ENCODE measurements at regions not wholly inside any gene's neighbourhood (a gene's known extent, or its start where the extent isn't known, plus 50 kb on each side); places are given as distances from the start of the nearest gene placed in this dataset.

DNA sequence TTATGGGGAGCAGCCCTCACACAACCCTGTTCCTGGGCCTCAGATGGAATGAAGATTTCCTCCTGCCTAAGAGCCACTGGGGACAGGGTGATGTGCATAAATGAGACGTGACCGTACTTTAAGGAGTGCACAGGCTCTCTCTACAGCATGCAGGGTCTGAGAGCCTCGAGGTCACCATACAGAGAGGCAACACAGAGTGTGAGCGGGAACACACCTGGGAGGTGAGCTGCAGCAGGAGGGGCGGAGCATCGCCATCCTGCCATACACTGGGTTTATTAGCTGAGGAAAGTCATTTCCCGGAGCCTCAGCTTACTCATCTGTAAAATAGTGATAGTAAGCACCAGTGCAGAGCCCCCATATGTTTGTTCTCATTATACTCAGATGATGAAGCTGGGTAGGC is 182.5 kb upstream of the RAD23B start:
- WGBS, 10 experiments: 61 to 89% (median 82%) methylated on average over 4 to 5 of the region's 7 CpGs; no CpG with 5 or more reads in 5 of the 10 experiments
- no peak for ATAC-seq (replicated peaks in 6 of 8)
- Histone ChIP-seq H3K4me3 (no peak overlapping the region), H3K4me1 (replicated peaks in 1 of 2) (no peaks in the 10 kb centered on the region), H3K27ac (no peak overlapping the region)
- in situ Hi-C loops (cut with MboI; ENCODE audit: low pct_unique_long_range_greater_than_20kb in 2 of 9, low sequenced_read_pairs in 9 of 9, unreplicated experiment in 9 of 9): no loop called here

DNA sequence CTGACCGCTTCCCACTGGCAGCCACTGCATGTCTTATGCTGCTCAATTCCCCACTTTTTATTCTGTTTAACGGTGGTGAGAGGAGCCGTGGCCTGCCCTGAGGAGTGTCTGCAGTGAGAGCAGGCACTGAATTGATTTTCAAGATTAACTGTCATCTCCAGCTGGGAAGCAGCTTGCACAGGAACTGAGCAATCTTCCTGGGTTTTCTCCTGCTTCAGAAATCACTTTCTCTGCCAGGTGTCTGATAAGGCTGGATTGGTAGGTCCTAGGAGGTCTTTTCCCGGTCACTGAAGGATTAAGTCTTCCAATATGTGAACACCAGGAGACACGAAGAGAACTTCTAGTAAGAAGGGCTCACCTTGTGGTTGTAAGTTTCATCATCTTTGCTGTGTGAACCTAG is 181.1 kb upstream of the RAD23B start:
- Histone ChIP-seq H3K27ac (no peak overlapping the region), H3K4me1 (replicated peaks in 1 of 2) (no peaks in the 10 kb centered on the region), H3K4me3 (no peak overlapping the region)
- WGBS, 10 experiments: 14 to 100% (median 43%) methylated on average over 1 to 4 of the region's 5 CpGs; no CpG with 5 or more reads in 3 of the 10 experiments
- in situ Hi-C loops (cut with MboI; ENCODE audit: low pct_unique_long_range_greater_than_20kb in 2 of 9, low sequenced_read_pairs in 9 of 9, unreplicated experiment in 9 of 9): no loop called here
- ATAC-seq (replicated peaks in 6 of 8): peak in 3 of 8 experiments; percentile 18 to 59 (median 29)

DNA sequence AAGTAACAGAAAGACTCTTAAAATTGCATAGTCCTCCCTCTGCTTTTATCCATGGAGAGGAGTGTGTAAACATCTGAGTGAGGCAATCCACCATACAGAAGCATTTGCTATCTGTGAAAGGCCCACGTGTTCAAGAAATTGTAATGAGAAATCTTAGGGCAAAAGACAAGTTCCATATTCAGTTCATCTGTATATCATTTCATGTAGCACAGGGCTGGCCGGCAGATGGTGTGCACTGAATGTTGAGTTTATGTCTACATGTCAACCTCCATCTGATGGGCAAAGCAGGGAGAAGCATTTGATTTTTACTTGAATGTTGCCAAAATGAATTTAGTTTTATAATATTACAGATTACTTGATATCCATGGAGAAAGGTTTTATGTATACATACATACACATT is 179.5 kb upstream of the RAD23B start:
- H3K4me1 ChIP-seq (replicated peaks in 1 of 2): no peaks in the 10 kb centered on the region
- H3K4me3 ChIP-seq: no peak overlapping the region
- ATAC-seq (replicated peaks in 6 of 8): no peak
- H3K27ac ChIP-seq: no peak overlapping the region
- 0 to 100% (median 38%) methylated on average over 1 to 2 of the region's 2 CpGs; no CpG with 5 or more reads in 2 of the 10 experiments for WGBS, 10 experiments
- in situ Hi-C loops (cut with MboI; ENCODE audit: low pct_unique_long_range_greater_than_20kb in 2 of 9, low sequenced_read_pairs in 9 of 9, unreplicated experiment in 9 of 9): no loop called here

DNA sequence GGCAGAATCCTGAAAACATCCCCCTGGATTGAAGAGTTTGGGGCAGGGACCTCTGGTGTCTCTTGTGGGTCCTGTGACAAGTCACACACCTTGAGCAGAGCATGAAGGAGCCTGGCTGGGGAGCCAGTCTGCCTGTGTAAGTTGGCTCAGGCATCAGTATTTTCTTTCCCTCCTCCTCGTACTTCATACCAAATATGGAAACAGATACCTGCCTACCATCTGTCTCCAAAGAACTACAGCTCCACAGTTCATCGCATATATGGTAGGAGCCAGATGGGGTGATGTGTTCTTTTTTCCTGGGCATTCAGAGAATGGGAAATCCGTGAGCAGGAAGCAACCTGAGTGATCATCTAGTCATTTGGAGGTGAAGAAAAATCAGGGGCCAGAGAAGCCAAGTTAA is 177.3 kb upstream of the RAD23B start:
- Histone ChIP-seq H3K27ac (no peak overlapping the region), H3K4me3 (no peak overlapping the region), H3K4me1 (replicated peaks in 1 of 2) (no peaks in the 10 kb centered on the region)
- in situ Hi-C loops (cut with MboI; ENCODE audit: low pct_unique_long_range_greater_than_20kb in 2 of 9, low sequenced_read_pairs in 9 of 9, unreplicated experiment in 9 of 9): no loop called here
- WGBS, 10 experiments: 0 to 100% (median 70%) methylated on average over 1 to 3 of the region's 3 CpGs; no CpG with 5 or more reads in 6 of the 10 experiments
- ATAC-seq (replicated peaks in 6 of 8): no peak

DNA sequence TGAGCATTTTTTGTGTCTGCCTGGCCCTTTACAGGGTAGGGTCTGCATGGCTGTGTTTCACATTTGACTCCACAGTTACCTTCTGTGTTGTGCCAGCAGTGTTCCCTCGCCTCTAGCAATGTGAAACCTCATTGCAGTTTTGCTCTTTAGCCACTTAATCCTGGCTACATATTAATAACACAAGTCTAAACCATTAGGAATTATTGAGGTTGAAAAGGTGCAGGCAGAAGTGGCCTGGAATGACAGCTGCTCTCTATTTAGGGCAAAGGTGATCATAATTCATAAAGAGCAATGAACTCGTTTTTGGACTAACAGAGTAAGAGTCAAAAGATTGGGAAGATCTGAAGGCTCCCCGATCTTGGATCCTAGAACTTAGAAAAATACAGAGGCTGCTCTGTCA is 176.7 kb upstream of the RAD23B start:
- WGBS, 10 experiments: 10 to 82% (median 61%) methylated on average over 1 to 3 of the region's 3 CpGs; no CpG with 5 or more reads in 2 of the 10 experiments
- in situ Hi-C loops (cut with MboI; ENCODE audit: low pct_unique_long_range_greater_than_20kb in 2 of 9, low sequenced_read_pairs in 9 of 9, unreplicated experiment in 9 of 9): no loop called here
- H3K4me1 ChIP-seq (replicated peaks in 1 of 2): no peaks in the 10 kb centered on the region
- H3K4me3 ChIP-seq: no peak overlapping the region
- no peak for ATAC-seq (replicated peaks in 6 of 8)
- no peak overlapping the region for H3K27ac ChIP-seq

DNA sequence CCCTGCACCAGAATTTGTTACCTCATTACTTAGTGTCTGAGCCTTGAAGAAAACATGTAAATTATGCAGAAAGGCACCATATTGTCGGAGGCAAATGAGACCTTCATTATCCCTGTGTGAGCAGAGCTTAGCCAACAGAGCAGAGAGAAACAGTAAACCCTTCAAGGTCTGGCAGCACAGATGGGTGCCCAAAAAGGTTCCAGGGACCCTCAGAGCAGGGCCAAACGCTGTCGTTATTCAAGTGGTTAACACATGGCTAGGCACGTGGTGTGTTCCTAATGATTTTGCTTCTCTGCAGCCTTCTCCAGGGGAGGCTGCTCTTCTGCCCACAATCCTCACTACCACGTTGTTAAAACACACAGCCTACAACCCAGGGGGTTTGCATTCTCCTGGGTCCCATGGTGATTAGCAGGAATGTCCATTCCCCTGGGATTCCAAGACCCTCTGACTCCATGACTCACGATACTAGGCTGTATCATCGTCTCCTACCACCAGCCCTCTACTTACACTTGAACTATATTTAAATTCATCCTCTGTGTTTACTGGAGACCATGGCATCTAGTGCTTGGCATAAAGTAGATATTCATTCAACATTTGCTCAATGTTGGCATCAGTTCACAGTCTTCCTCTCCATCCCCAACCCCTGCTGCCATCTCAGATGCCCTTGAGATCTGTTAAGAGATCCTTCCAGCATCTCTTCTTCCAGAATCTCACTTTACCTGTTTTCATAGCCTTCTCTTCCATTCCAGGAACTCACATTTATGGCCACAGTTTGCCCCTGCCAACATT is 174.5 kb upstream of the RAD23B start:
- 0 to 100% (median 59%) methylated on average over 1 to 5 of the region's 7 CpGs; no CpG with 5 or more reads in 4 of the 10 experiments for WGBS, 10 experiments
- ATAC-seq (replicated peaks in 6 of 8): peak in 1 of 8 experiments; percentile 73
- Histone ChIP-seq H3K4me3 (no peak overlapping the region), H3K27ac (no peak overlapping the region), H3K4me1 (replicated peaks in 1 of 2) (no peaks in the 10 kb centered on the region)
- in situ Hi-C loops (cut with MboI; ENCODE audit: low pct_unique_long_range_greater_than_20kb in 2 of 9, low sequenced_read_pairs in 9 of 9, unreplicated experiment in 9 of 9): no loop called here

DNA sequence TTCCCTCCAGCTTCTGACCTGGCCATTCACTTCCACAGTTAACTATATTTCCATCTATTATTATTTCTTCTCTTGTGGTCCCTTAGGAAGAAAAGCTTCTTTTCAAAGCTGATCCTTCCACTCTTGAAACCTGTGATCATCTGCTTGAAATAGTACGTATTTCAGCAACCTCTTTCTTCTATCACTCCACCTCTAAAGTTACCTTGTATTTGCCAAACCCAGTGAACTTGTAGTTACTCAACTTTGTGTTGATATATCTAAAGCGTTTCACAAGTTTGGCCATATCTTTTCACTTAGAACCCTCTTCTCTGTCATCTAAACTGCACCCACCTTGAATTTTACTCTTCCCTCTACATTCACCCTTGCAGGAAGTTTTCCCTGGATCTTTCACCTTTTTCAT is 173.8 kb upstream of the RAD23B start:
- no peak for ATAC-seq (replicated peaks in 6 of 8)
- no peak overlapping the region for H3K4me3 ChIP-seq
- H3K27ac ChIP-seq: no peak overlapping the region
- 0 to 100% (median 76%) methylated on average over 1 to 2 of the region's 2 CpGs for WGBS, 10 experiments
- in situ Hi-C loops (cut with MboI; ENCODE audit: low pct_unique_long_range_greater_than_20kb in 2 of 9, low sequenced_read_pairs in 9 of 9, unreplicated experiment in 9 of 9): no loop called here
- no peaks in the 10 kb centered on the region for H3K4me1 ChIP-seq (replicated peaks in 1 of 2)

DNA sequence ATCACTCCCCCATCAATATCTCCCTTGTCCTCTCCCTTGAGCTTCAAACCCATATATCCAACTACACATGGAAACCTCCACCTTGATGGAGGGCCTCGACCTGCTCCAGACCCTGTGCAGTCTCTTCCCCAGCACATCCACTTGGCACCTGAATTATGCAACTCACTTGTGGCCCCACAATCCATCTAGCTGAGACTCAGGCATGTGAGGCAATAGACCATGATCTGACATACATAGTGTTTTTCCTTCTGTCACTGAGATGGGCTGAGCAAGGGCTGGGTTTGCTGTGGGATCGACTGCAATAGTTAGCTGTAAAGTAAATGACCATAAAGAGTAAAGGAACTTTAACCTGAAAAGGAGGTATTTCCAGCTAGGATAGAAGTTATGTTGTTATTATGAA is 172.9 kb upstream of the RAD23B start:
- in situ Hi-C loops (cut with MboI; ENCODE audit: low pct_unique_long_range_greater_than_20kb in 2 of 9, low sequenced_read_pairs in 9 of 9, unreplicated experiment in 9 of 9): no loop called here
- Histone ChIP-seq H3K27ac (no peak overlapping the region), H3K4me1 (replicated peaks in 1 of 2) (no peaks in the 10 kb centered on the region), H3K4me3 (no peak overlapping the region)
- no peak for ATAC-seq (replicated peaks in 6 of 8)
- 0 to 100% (median 55%) methylated on average over 1 to 2 of the region's 2 CpGs; no CpG with 5 or more reads in 2 of the 10 experiments for WGBS, 10 experiments

DNA sequence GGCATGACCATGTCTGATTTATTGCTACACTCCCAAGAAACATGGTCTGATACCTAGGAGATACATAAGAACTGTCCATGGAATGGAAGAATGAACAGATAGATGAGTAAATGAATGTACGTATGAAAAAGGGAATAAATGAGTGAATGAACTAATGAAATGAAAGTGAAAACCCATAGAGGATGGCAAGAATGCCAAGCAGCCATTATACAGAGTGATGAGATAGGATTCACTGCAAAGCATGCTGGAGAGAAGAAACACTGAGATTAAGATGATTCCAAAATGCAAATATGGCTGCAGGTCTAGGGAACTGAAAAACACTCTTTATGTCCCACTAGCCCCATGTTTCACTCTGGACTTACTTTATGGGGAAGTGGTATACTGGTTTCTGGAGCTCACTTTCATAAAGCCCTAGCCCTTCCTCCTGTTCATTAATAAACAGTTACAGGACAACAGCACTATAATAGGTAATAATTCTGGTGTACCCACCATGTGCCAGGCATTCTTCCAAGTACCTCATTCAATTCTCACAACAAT is 170.3 kb upstream of the RAD23B start:
- in situ Hi-C loops (cut with MboI; ENCODE audit: low pct_unique_long_range_greater_than_20kb in 2 of 9, low sequenced_read_pairs in 9 of 9, unreplicated experiment in 9 of 9): no loop called here
- no peak for ATAC-seq (replicated peaks in 6 of 8)
- H3K4me1 ChIP-seq (replicated peaks in 1 of 2): no peaks in the 10 kb centered on the region
- H3K27ac ChIP-seq: no peak overlapping the region
- WGBS, 10 experiments: 25 to 100% (median 56%) methylated on average over 1 of the region's 1 CpG; no CpG with 5 or more reads in 2 of the 10 experiments
- no peak overlapping the region for H3K4me3 ChIP-seq

DNA sequence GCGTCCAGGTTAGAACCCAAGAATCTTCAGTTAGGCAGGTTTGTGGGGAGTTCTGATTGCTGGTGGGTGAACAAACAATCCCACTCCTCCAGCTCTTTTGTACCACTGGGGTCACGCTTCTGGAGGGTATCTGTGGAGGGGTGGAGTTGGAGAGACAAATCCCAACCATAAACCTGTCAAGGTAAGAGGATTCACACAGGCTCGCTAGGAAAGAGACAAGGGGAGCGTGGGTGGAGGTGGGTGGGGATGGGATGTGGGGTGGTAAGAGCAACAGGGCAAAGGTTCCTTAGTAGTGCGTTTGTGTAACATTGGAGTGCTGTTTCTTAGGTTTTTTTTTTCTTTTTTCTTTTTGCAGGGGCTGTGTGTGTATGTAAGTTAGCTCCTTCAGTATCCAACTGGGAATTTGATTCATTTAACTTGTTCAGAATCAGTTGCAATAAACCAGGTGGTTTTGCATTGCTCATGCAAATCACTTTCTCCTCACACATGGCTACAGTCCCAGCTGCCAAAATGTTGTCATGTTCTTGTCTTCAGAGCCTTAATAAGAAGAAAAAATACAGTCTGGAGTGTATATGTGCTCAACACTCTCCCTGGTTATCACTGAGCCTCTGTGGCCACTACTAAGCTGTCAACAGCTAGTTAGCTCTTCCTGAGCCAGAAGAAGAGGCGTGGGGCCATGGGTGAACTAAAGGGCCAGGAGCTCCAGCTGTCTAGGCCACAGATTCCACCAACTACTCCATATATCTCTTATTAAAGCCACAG is 164.0 kb upstream of the RAD23B start:
- no peak for ATAC-seq (replicated peaks in 6 of 8)
- Histone ChIP-seq H3K27ac (no peak overlapping the region), H3K4me1 (replicated peaks in 1 of 2) (no peaks in the 10 kb centered on the region), H3K4me3 (no peak overlapping the region)
- in situ Hi-C loops (cut with MboI; ENCODE audit: low pct_unique_long_range_greater_than_20kb in 2 of 9, low sequenced_read_pairs in 9 of 9, unreplicated experiment in 9 of 9): no loop called here
- WGBS, 10 experiments: 0 to 100% (median 68%) methylated on average over 1 to 3 of the region's 6 CpGs; no CpG with 5 or more reads in 3 of the 10 experiments

DNA sequence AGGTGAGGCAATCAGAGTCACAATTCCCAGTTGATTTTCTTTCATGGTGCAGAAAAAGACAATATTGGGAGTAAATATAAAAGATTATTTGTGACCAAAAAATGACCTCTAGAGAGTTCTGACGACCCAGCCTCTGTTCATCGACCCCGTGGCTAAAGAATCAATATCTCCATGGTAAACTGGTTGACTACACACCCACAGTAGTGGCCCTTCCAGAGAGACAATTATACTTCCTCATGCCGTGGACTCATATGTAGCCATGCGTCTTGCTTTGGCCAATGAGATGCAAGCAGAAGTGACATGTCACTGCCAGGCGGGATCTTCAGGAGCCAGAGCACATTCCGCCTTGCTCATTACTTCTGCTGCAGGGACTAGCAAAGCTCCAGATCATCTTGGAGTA is 163.3 kb upstream of the RAD23B start:
- no peak overlapping the region for H3K27ac ChIP-seq
- WGBS, 10 experiments: 29 to 100% (median 81%) methylated on average over 1 to 6 of the region's 7 CpGs; no CpG with 5 or more reads in 2 of the 10 experiments
- no peak overlapping the region for H3K4me3 ChIP-seq
- ATAC-seq (replicated peaks in 6 of 8): no peak
- in situ Hi-C loops (cut with MboI; ENCODE audit: low pct_unique_long_range_greater_than_20kb in 2 of 9, low sequenced_read_pairs in 9 of 9, unreplicated experiment in 9 of 9): no loop called here
- no peaks in the 10 kb centered on the region for H3K4me1 ChIP-seq (replicated peaks in 1 of 2)

DNA sequence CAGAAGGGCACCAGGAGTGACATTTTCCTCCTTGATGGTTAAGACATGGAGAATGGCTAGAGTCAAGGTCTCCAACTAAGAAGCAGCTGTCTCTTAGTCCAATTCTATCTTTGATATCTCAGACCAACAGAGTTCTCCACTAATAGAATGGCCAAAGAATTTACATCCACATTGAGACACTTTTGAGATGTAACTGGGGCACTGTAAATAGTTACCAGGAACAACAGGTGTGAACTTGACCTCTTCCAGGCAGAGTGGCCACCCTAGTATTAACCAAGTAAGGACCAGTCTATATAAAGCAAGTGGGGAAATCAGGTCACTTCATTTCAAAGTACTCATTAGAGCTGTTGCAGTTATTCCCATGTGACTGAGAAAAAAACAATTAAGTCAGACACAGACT is 159.7 kb upstream of the RAD23B start:
- H3K27ac ChIP-seq: no peak overlapping the region
- ATAC-seq (replicated peaks in 6 of 8): no peak
- in situ Hi-C loops (cut with MboI; ENCODE audit: low pct_unique_long_range_greater_than_20kb in 2 of 9, low sequenced_read_pairs in 9 of 9, unreplicated experiment in 9 of 9): no loop called here
- no peaks in the 10 kb centered on the region for H3K4me1 ChIP-seq (replicated peaks in 1 of 2)
- H3K4me3 ChIP-seq: no peak overlapping the region

DNA sequence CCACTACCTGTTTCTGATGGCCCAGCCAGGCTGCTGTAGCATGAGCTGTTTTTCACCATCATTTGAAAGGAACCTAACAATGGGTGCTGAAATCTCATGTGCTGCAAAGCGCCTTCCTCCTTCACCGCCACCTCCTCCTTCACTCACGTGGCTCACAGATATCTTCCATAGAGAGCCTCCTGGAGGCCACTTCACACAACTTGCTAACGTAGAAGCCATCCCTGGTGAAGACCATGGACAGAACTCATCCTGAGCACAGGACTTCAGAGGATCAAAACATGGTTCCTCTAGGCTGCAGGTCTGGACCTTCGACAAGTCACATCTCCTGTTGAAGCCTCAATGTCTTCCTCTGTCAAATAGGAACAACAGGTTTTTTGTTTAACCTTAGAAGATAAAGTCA is 155.5 kb upstream of the RAD23B start:
- Histone ChIP-seq H3K4me3 (no peak overlapping the region), H3K4me1 (replicated peaks in 1 of 2) (no peaks in the 10 kb centered on the region), H3K27ac (no peak overlapping the region)
- ATAC-seq (replicated peaks in 6 of 8): no peak
- in situ Hi-C loops (cut with MboI; ENCODE audit: low pct_unique_long_range_greater_than_20kb in 2 of 9, low sequenced_read_pairs in 9 of 9, unreplicated experiment in 9 of 9): no loop called here
- WGBS, 10 experiments: 50 to 83% (median 69%) methylated on average over 1 to 4 of the region's 5 CpGs; no CpG with 5 or more reads in 3 of the 10 experiments
